ENCODE measurements at regions not wholly inside any gene's neighbourhood (a gene's known extent, or its start where the extent isn't known, plus 50 kb on each side); places are given as distances from the start of the nearest gene placed in this dataset.

GRCh38 chr3:109772520-109772919 lies 435.2 kb upstream of the DPPA4 start:
- in situ Hi-C loops (cut with HindIII; ENCODE audit: low sequenced_read_pairs), result no loop called here
- H3K4me3 ChIP-seq (ENCODE audit: low read depth, low read length), result no peak overlapping the region
- DNase-seq (ENCODE audit: low read depth), result no peak
- TF ChIP-seq, protein P1, sequence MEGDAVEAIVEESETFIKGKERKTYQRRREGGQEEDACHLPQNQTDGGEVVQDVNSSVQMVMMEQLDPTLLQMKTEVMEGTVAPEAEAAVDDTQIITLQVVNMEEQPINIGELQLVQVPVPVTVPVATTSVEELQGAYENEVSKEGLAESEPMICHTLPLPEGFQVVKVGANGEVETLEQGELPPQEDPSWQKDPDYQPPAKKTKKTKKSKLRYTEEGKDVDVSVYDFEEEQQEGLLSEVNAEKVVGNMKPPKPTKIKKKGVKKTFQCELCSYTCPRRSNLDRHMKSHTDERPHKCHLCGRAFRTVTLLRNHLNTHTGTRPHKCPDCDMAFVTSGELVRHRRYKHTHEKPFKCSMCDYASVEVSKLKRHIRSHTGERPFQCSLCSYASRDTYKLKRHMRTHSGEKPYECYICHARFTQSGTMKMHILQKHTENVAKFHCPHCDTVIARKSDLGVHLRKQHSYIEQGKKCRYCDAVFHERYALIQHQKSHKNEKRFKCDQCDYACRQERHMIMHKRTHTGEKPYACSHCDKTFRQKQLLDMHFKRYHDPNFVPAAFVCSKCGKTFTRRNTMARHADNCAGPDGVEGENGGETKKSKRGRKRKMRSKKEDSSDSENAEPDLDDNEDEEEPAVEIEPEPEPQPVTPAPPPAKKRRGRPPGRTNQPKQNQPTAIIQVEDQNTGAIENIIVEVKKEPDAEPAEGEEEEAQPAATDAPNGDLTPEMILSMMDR (IDR thresholded peaks at IDR 0.05; ENCODE audit: low read depth, low read length, missing control alignments), result no peak

DNA sequence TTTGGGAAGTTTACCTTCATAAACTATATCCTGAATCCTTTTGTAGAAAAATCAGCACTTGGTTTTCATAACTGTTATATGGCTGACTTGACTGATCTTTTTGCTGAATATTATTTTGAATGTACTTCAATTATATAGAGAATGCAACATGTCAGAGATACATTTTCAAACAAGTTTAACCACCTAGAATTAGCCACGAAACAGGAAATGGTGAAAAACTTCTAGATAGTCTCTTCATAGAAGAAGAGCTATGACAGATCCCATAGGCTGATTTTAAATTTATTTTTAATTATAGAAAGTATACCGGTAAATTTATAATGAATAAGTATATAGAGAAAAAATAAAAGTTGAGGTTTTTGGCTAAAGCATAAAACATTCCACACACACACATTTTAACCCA lies 436.8 kb upstream of the DPPA4 start:
- no peak for DNase-seq (ENCODE audit: low read depth)

DNA sequence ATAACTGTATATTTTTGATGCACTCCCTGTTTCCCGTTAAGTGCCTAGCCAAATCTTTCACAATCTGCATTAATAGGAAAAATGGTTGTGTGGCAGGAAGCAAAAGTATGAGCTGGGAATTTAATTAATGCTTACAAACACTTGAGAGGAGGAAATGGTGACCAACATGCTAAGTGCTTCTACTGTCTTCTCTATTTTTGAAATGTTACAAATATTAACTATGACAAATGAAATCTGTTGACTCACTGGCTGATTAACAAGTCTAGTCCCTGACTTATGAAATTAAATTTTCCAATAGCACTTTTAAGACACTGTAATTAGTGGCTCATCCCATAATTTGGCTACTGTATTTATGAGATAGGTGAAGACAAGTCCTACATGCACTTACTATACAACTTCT lies 446.9 kb upstream of the DPPA4 start:
- DNase-seq (ENCODE audit: low read depth), result no peak
- TF ChIP-seq, protein P1 (IDR thresholded peaks at IDR 0.05; ENCODE audit: low read depth, low read length, missing control alignments), result no peak
- in situ Hi-C loops (cut with HindIII; ENCODE audit: low sequenced_read_pairs), result no loop called here
- H3K4me3 ChIP-seq (ENCODE audit: low read depth, low read length), result no peak overlapping the region

More for the DNA sequence above, 436.8 kb upstream of the DPPA4 start:
- in situ Hi-C loops (cut with HindIII; ENCODE audit: low sequenced_read_pairs), result no loop called here
- TF ChIP-seq, protein P1 (IDR thresholded peaks at IDR 0.05; ENCODE audit: low read depth, low read length, missing control alignments), result no peak
- no peak overlapping the region for H3K4me3 ChIP-seq (ENCODE audit: low read depth, low read length)

GRCh38 chr3:109784852-109785631 lies 447.7 kb upstream of the DPPA4 start:
- no peak overlapping the region for H3K4me3 ChIP-seq (ENCODE audit: low read depth, low read length)
- TF ChIP-seq, protein P1 (IDR thresholded peaks at IDR 0.05; ENCODE audit: low read depth, low read length, missing control alignments), result no peak
- DNase-seq (ENCODE audit: low read depth), result no peak
- in situ Hi-C loops (cut with HindIII; ENCODE audit: low sequenced_read_pairs), result no loop called here

GRCh38 chr3:109803274-109803673 lies 465.9 kb upstream of the DPPA4 start:
- TF ChIP-seq, protein P1 (IDR thresholded peaks at IDR 0.05; ENCODE audit: low read depth, low read length, missing control alignments), result peak; percentile 31
- DNase-seq (ENCODE audit: low read depth), result no peak
- no peak overlapping the region for H3K4me3 ChIP-seq (ENCODE audit: low read depth, low read length)
- in situ Hi-C loops (cut with HindIII; ENCODE audit: low sequenced_read_pairs), result no loop called here

DNA sequence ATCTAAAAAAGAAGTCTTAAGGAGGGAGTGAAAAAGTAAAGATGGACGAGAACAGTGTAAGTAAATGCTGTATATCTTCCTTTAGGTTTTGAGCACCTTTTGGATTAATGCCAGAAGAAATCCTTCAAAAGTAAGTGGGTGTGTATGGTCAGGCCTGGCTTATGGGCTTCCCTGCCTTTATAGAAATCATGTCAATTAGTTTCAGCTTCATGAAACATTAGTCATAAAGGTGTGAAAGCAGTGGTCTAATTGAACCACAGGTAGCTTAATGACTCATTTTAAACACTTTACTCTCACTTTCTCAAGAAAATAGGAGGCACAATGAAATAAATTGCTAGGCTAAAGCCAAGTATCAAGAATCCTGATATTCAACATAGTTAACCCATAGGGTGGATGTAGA lies 467.4 kb upstream of the DPPA4 start:
- H3K4me3 ChIP-seq (ENCODE audit: low read depth, low read length), result no peak overlapping the region
- TF ChIP-seq, protein P1 (IDR thresholded peaks at IDR 0.05; ENCODE audit: low read depth, low read length, missing control alignments), result no peak
- in situ Hi-C loops (cut with HindIII; ENCODE audit: low sequenced_read_pairs), result no loop called here
- DNase-seq (ENCODE audit: low read depth), result no peak

All from astrocyte of the cerebellum (primary cell).